AG09309 (cell line): ENCODE measurements at regions not wholly inside any gene's neighbourhood (a gene's known extent, or its start where the extent isn't known, plus 50 kb on each side); places are given as distances from the start of the nearest gene placed in this dataset.

ENCODE experiments used
- DNase-seq: peaks from one replicate; pipeline ENCODE4 v3.0.0-alpha.2; 2010; ENCODE audit warnings: low read depth
- H3K4me3 ChIP-seq: 2 replicates; pipeline ENCODE4 v1.5.1; 2011; ENCODE audit warnings: mild to moderate bottlenecking, low read depth, low read length, moderate library complexity; ENCODE audit not compliant: control insufficient read depth
- CTCF ChIP-seq: IDR thresholded peaks from 2 replicates; pipeline ENCODE4 v1.5.1; 2011; ENCODE audit warnings: mild to moderate bottlenecking, low read depth, low read length, inconsistent platforms; ENCODE audit not compliant: insufficient read depth, control insufficient read depth; ENCODE audit errors: missing control alignments

GRCh38 chr1:96206451-96206850, 515.1 kb upstream of the PTBP2 start:
- no peak for TF ChIP-seq CTCF
- DNase-seq, result no peak
- H3K4me3 ChIP-seq, result no peak overlapping the region

- no peak for TF ChIP-seq CTCF
- H3K4me3 ChIP-seq, result no peak overlapping the region
- no peak for DNase-seq
Measured at GRCh38 chr1:96207936-96208335, 513.6 kb upstream of the PTBP2 start.

GRCh38 chr1:96208428-96208827, 513.2 kb upstream of the PTBP2 start:
- no peak for TF ChIP-seq CTCF
- no peak for DNase-seq

GRCh38 chr1:96210054-96210453, 511.5 kb upstream of the PTBP2 start:
- no peak overlapping the region for H3K4me3 ChIP-seq
- no peak for DNase-seq
- TF ChIP-seq CTCF, result no peak

More at GRCh38 chr1:96208428-96208827, 513.2 kb upstream of the PTBP2 start:
- no peak overlapping the region for H3K4me3 ChIP-seq

- H3K4me3 ChIP-seq, result no peak overlapping the region
- TF ChIP-seq CTCF, result no peak
- no peak for DNase-seq
Measured at GRCh38 chr1:96211202-96211601, 510.4 kb upstream of the PTBP2 start.

- DNase-seq, result no peak
- no peak for TF ChIP-seq CTCF
- no peak overlapping the region for H3K4me3 ChIP-seq
Measured at GRCh38 chr1:96214982-96215381, 506.6 kb upstream of the PTBP2 start.

- no peak for DNase-seq
- no peak for TF ChIP-seq CTCF
- H3K4me3 ChIP-seq, result no peak overlapping the region
Measured at GRCh38 chr1:96220651-96221050, 500.9 kb upstream of the PTBP2 start.
